SHP77 (cell line): ENCODE measurements at regions not wholly inside any gene's neighbourhood (a gene's known extent, or its start where the extent isn't known, plus 50 kb on each side); places are given as distances from the start of the nearest gene placed in this dataset.
A peak's percentile ranks its signal among the peaks of the same experiment; 100 is the strongest.
"Not testable (repeated sequence)": the region's sequence is repeated elsewhere in the genome, so short reads cannot be mapped to it uniquely, and the experiment has no call there.

Experiments used
- DNase-seq, 2 experiments: peaks; one replicate each; lab custom pipeline; 2025; lab: John Stamatoyannopoulos, UW

DNA sequence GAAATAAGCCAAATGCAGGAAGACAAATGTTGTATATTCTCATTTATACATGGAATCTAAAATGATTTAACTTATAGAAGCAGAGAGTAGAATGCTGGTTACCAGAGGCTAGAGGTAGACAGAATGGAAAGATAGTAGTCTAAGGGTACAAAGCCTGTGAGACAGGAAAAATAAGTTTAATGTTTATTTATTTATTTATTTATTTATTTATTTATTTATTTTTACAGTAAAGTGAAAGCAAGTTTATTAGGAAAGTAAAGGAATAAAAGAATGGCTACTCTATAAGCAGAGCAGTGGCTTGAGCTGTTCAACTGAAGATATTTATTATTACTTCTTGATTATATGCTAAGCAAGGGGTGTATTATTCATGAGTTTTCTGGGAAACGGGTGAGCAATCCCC lies 203.2 kb downstream of the LAS1L start:
- DNase-seq, result no peak

DNA sequence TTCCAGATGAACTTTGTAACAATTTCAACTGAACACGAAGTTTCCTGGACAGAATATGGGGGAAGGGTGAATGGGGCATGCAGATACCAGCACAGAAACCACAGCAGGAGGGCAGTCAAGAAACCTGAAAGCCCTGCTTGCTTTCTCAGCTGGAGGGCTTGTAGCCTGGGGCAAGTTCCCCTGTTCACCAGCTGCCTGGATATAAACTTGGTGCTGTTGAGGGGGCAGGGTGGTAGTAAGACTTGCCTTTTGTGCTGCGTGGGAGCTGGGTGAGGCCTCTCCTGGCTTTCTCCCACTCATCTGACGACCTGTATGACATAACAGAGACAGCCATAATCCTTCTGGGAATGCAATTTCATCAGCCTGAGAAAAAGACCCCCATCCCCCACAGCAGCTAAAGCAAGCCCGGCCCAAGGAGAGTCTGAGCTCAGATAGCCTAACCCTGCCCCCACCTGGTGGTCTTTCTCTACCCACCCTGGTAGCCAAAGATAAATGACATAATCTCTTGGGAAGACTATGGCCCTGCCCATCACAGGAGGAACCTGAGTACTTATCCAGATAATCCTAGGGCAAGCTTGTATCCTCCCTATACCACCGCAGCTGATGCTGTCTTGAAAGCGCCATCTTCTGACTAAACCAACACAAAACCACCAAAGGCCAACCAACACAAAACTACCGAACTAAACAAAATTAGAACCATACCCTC lies 234.3 kb downstream of the LAS1L start:
- no peak for DNase-seq

DNA sequence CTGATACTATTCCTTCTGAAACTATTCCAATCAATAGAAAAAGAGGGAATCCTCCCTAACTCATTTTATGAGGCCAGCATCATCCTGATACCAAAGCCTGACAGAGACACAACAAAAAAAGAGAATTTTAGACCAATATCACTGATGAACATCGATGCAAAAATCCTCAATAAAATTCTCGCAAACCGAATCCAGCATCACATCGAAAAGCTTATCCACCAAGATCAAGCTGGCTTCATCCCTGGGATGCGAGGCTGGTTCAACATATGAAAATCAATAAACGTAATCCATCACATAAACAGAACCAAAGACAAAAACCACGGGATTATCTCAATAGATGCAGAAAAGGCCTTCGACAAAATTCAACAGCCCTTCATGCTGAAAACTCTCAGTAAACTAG lies 251.7 kb downstream of the LAS1L start:
- not testable (repeated sequence) for DNase-seq

DNA sequence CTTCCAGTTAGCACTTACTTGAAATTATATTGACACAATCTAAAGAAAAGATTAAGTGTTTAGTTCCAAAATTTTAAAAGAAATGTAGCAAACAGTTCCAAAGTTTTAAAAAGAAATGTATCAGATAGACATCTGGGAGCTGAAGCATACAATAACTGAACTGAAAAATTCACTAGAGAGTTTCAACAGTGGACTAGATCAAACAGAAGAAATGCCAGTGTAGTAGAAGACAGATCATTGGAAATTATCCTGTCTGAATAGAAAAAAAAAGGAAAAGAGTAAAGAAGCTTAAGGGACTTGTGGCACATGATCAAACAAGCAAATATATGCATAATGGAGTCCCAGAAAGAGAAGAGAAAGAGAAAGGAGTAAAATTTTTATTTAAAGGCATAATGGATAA lies 261.4 kb downstream of the LAS1L start:
- no peak for DNase-seq

DNA sequence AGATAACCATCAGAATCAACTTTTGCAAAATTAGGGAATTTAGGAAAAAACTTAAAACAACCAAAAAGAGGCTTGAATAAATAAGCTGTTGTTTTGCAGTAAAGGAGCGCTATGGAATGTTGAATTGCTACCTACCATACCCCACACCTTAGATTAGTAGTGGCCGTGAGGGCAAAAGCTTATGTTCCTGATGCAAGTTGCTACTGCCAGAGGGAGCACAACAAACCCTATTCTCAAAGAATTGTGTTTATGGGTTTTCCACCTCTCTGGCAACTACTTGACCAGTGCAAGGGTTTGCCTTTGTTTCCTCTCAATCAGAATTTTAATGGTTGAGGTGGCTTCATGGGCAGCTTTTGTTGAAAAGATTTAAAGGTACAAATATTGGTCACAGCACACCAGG lies 268.1 kb downstream of the LAS1L start:
- DNase-seq, result no peak

DNA sequence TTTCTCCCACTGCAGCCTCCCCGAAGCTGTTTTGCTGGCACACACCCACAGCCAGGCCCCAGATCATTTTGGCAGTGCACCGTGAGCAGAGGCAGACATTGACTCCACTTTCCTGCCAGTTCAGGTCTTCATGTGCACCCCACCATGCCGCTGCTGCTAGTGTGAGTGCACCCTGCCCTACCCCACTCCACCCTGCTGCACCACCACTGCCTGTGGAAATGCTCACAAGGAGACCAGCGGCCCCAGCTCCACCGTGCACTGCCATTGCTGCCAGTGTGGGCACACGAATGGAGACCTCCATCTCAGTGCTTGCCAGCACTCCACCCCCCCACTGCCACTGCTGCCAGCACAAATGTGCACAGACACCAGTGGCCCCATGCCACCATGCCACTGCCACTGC lies 277.6 kb upstream of the ZC4H2 start:
- no peak for DNase-seq

DNA sequence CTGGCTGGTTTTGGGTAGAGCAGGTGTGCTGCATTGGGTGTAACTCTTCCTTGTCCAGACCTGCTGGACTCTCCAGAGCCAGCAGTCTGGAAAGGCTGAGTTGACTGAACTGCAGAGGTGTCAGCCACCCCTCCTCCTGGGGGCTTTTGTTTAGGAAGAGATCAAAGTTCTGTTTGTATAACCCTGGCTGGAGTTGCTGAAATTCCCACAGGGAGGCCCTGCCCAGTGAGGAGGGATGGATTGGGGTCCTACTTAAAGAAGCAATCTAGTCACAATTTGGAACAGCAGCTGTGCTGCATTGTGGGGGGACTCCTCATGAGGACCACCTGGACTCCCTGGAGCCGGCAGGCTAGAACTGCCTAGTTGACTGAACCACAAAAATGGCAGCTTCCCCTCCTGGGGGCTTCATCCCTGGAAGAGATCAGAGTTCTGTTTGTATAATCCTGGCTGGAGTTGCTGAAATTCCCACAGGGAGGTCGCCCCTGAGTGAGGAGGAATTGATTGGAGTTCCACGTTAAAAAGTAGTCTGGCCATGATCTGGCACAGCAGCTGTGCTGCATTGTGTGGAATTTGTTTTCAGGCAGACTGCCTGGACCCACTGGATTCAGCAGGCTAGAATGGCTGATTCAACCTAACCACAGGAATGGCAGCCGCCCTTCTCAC lies 264.9 kb upstream of the ZC4H2 start:
- DNase-seq, result no peak

DNA sequence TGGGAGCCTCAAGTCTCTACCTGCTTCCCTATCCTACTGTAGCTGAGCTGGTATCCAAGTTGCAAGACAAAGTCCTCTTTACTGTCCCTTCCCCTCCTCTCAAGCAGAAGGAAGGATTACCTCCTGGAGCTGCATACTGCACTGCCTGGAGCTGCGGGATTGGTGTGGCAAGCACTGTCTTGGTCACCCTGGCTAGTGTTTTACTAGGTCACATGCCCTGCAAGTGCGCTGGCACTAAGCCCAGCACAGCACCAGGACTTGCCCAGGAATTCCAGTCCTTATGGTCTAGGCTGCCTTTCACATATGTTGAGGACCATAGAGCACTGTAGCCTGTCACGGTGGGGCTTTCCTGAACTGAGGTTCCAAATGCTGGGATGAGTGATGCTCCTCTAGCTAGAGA lies 227.3 kb upstream of the ZC4H2 start:
- DNase-seq, result no peak

DNA sequence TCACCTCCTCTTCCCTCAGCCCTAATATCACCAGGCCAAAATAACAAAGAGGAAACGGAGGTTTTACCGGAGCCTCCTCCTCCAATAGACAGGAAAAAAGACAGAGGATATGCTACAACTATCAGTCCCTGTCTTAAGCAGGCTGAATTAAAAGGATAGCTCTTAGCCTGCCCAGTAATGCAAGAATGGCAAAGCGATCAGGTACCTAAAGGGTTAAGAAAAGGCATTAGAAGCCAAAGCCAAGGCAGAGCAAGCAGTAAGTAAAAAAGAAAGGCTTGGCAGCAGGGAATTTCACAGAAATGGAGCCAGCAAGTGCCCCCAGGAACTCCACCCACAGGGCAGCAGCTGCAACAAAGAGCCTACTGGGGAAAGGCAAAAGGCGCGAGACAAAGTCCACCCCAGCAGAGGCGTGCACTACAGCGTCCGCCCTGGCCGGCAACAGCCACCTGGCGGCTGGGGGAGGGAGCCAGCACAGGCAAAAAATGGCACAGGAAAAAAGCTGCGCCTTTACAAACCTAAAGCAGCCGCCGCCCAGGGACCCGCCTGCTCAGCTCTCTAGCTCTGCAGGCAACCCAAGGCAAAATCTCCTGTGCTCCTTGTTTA lies 220.6 kb upstream of the ZC4H2 start:
- peak; percentile 38 to 78 for DNase-seq

DNA sequence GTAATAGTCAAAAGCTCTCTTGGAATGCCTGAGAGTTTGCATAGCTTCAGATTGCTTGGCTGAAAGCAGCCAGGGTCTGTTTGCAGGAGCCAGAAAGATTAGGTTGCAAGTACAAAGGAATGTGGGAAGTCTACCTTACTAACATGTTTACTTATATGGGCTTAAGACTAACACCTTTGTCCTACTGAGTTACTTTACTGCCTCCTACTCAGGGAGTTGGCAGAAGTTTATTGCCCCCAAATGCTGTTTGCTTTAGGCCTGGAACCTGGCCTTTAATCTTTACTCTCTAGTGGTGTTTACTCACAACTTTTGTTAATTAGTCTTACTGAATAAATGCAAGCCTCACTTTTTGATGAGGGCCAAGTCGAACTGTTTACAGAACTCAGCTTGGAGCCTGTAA lies 219.4 kb upstream of the ZC4H2 start:
- DNase-seq, result no peak

DNA sequence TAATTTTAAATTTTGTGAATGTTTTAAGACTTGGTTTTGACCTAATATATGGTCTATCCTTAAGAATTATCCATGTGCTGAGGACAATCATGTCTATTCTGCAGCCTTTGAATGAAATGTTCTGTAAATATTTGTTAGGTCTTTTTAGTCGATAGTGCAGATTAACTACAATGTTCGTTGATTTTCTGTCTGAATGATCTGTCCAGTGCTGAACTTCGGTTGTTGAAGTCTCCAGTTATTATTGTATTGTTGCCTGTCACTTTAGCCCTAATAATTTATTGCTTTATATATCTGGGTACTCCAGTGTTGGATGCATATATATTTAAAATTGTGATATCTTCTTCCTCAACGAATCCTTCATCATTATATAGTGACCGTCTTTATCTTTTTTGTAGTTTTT lies 218.3 kb upstream of the ZC4H2 start:
- DNase-seq, result no peak

DNA sequence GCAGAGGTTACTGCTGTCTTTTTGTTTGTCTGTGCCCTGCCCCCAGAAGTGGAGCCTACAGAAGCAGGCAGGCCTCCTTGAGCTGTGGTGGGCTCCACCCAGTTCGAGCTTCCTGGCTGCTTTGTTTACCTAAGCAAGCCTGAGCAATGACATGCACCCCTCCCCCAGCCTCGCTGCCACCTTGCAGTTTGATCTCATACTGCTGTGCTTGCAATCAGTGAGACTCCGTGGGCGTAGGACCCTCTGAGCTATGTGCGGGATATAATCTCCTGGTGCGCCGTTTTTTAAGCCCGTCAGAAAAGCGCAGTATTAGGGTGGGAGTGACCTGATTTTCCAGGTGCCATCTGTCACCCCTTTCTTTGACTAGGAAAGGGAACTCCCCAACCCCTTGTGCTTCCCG lies 187.1 kb upstream of the ZC4H2 start:
- peak in 1 of 2 experiments; percentile 7 for DNase-seq

DNA sequence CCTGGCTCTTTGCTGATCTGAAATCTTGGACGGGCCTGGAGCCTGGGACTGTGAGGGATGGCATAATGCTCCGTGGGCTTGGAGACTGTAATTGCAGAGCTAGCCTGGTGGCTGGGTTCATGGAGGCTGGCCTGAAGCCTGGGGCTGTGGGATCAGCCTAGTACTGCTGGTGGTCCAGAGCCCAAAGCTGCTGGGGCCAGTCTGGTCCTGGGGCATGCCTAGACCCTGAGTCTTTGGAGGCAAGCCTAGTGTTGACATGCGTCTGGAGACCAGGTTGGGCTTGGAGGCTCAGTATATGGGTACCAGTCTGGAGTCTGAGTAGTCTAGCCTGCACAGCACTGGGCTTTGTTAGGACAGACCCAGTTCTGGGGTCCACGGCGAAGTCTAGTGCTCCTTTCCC lies 172.0 kb upstream of the ZC4H2 start:
- no peak for DNase-seq

DNA sequence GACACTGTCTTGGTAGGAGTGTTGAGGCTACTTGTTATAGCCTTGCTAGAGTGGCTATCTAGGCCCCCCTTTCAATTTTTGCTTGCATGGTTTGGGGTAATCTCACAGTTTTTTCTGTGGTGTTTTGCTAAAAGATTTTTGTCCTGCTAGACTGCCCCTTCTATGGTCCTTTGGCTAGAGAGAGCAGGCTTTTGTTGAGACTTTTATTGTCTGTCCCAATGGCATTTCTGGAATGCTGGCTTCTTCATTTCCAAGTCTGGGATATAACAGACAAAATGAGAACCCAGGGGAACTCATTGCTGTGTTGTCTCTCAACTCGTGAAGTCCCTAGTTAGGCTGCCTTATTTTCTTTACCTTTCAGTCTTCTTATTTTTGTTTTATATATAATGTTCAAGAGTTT lies 160.2 kb upstream of the ZC4H2 start:
- DNase-seq, result no peak

DNA sequence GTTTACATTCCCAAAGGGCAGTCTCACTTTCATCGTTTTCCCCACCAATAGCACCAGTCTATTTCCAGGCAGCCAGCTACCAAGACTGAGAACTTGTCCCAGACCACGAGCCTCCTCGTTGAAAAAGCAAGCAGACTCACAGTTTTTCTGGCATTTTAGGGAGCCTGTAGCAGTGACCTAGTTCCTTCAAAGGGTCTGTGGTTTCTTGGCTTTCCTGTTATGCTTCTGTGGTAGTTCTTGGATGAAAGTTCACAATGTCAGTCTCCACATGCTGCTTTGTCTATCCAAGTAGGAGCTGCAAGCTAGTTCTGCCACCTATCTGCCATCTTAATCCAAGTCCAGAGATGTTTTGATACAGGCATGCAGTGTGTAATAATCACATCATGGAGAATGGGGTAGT lies 151.6 kb upstream of the ZC4H2 start:
- no peak for DNase-seq

DNA sequence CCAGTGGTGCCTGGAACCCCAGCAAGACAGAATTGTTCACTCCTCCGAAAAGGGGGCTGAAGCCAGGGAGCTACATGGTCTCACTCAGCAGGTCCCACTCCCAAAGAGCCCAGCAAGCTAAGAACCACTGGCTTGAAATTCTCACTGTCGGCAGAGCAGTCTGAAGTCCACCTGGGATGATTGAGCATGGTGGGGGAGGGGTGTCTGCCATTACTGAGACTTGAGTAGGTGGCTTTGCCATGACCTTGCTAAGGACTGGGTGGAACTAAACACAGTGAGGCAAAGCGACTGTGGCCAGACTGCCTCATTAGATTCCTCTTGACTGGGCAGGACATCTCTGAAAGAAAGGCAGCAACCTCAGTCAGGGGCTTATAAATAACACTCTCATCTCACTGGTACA lies 122.6 kb upstream of the ZC4H2 start:
- no peak for DNase-seq

DNA sequence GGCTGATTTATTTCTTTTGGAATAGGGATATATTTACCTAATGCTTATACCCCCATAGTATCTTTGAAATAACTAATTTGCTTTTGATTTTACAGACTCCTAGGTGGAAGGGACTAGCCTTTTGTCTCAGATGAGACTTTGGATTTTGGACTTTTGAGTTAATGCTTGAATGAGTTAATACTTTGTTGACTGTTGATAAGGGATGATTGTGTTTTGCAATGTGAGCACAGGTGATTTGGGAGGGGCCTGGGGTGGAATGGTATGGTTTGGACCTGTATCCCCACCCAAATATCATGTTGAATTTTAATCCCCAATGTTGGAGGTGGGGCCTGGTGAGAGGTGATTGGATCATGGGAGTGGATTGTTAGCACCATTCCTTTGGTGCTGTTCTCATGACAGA lies 117.4 kb upstream of the ZC4H2 start:
- DNase-seq, result no peak

DNA sequence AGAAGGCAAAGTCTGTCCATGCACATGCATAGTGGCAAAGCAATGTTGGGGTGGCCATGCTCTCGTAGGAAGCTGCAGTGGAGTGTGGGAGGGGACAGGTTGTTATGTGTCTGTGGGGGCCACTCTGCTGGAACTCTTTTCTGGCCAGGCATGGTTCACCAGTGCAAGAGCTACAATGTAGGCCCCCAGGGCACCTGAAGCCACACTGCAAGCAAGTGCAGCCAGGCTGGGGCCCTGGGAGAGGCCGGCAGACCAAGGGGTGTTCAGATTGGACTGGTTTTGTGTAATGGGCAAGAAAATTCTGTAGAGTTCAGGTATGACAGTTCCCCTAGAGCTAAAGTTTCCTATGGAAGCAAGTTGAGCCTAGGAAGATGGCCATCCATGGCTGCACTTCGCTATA lies 97.0 kb upstream of the ZC4H2 start:
- DNase-seq, result no peak

DNA sequence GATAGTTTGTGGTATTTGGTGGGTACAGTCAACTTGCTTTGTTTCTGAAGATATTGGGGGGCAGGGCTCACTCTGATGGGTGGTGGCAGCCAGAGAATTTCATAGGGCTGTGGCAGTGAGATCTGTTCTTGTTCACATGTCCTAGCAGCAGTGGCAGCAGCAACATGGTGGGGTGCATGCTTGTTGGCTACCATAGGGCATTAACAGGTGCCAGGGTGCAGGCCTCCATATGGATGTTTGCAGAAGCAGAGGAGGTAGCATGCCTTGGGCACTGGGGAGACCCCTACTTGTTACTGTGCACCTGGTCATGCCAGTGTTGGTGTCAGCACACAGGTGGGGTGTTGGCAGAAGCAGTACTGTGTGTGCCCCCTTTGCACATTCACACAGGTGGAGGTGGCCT lies 96.3 kb upstream of the ZC4H2 start:
- no peak for DNase-seq

DNA sequence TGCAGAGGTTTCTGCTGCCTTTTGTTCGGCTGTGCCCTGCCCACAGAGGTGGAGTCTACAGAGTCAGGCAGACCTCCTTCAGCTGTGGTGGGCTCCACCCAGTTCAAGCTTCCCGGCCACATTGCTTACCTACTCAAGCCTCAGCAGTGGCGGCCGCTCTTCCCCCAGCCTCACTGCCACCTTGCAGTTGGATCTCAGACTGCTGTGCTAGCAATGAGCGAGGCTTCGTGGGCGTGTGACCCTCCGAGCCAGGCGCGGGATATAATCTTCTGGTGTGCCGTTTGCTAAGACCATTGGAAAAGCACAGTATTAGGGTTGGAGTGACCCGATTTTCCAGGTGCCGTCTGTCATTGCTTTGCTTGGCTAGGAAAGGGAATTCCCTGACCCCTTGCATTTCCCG lies 82.4 kb upstream of the ZC4H2 start:
- not testable (repeated sequence) for DNase-seq

DNA sequence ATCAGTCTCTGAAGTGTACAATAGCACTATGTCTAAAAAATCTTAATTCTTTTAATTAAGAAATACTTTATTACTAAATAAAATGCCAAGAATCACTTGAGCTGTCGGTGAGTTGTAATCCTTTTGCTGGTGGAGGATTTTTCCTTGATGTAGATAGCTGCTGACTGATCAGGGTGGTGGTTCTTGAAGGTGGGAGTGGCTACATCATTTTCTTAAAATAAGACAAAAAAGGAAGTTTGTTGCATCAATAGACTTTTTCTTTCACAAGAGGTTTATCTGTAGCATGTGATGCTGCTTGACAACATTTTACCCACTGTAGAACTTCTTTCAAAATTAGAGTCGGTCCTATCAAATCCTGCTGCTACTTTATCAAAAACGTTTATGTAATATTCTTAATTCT lies 68.8 kb upstream of the ZC4H2 start:
- DNase-seq, result no peak

DNA sequence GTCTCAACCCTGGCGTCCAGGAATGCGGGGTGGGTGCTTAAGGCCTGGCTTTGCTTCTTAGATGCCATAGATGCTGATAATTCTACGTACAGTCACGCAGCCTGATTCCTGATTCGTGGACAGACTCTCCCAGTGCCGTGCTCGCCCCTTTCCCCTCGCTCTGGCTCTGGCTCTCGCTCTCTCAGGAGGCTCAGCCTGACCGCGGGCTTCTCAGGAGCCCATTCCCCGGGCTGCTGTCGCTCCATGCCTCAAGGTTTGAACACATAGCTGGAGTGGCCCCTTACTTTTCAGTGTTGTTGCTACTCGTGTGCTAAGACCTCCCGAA lies 59.2 kb upstream of the ZC4H2 start:
- peak in 1 of 2 experiments; percentile 1 for DNase-seq

DNA sequence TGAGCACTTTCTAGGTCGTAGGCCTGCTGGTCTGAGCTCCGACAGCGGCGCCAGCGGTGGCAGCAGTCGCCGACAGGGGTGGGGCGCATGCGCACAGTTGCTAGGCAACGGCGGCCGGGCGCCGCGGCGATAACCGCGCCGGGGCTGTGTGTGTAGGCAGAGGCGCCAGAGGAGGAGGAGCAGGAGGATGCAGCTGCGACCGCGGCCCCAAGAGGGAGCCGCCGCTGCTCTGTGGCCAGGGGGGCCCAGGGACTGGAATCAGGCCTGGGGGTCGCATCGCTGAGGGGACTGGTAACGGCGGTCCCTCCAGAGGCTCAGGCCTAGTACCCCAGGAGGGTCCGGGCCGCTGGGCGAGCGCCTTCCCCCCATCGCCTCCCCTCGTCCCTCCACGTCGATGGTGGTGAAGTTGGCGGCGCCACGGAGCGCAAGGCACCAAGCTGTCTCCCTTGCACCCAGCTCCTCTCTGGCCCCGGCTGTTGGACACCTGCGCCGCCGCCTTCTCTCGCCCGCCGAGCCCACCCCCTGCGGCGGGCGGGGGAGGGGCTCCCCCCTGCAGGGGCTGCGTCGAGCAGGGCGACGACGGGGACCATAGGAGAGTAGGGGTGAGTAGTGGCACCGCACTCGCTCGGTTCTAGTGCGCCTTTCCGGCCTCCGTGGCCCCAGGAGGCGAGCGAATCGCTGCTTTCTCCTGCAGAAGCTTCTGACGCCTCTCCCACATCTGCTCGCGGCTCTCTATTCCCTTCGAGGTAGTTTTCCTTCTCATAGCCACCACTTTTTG lies 58.6 kb upstream of the ZC4H2 start, which contains the start of gene ZC3H12B:
ZC3H12B (plus strand) TSS at position 159 of the 778 bp plus-strand sequence.
- peak; percentile 36 to 72 for DNase-seq
